ENCODE measurements at regions not wholly inside any gene's neighbourhood (a gene's known extent, or its start where the extent isn't known, plus 50 kb on each side); places are given as distances from the start of the nearest gene placed in this dataset.

DNA sequence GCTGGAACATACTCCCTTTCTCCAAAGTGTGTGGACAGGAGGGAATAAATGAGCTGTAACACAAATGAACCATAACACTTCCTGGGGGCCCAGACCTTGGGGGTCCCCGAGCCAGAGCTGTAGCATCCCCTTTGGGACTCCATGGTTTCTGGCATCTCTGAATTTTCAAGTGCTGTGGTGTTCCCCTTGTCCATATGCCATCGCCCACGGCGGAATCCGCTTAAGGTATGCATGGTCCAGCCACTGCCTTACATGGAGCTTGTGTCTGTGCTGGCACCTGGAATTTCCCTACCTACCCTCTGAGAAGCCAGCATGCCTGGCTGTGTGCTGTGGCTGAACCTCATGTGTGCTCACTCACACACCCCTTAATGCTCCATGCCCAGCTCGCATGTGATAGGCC is 943.6 kb downstream of the SLITRK1 start:
- no peak for DNase-seq

DNA sequence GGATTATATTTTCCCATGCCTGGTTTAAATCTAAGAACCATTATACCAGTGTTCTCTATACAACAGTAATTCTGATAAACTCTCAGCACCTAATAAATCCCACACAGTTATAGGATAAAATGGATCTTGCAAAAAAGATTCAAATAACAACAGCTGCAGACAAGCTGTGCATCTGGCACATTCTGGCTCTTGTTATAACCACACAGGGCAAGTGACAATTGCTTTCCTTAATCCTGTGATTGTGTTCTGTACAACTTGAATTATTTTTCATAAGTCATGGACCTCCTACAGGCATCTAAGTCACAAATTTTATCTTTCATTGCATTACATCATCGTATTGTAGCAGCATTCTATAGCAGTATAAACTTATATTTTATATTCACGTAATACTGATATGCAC is 948.3 kb downstream of the SLITRK1 start:
- DNase-seq, result no peak

DNA sequence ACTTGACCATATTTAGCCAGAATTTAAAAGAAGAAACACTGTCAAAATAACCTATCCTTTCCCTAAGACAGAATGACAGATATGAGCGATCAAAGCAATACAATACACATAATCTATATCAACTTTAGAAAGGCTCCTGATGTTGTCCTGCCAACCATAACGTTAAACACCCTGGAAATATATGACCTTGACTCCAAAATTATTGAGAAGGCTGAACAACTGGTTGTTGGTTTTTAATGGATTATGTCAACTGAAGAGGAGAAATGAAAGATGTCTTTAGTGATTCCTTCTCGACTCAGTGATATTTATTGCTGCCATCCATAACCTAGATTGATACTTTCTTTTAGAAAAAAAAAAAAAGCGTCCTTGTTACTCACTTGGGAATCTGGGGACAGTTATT is 957.2 kb downstream of the SLITRK1 start:
- DNase-seq, result no peak

DNA sequence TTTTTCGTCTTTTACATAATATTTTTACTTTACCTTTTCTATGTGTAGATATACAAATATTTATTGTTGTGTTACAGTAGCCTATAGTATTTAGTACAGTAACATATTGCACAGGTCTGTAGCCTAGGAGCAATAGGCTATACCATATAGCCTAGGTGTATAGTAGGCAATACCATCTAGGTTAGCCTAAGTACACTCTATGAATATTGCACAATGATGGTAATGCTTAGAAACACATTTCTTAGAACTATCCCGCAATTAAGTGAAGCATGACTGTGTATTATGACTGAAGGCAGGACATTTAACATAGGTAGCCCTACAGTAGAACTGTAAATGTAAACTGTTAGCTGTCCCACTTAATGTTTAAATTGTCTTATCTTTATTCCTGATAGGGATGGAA is 964.3 kb downstream of the SLITRK1 start:
- no peak for DNase-seq

DNA sequence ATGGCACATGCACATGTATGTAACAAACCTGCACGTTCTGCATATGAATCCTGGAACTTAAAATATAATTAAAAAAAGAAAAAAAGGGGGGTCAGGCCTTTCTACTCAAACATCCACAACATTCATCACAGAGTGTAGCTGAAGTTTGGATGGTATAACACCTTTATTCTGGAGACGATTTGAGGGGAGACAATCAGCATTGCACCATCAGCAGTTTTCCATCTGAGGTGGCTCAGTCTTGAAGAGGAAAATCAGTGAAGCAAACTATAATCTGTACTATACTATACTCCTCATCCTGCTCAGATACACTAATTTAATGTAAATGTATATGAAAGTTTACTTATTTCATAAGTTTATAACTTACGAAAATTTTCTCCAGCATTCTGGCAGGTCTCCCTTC is 969.7 kb downstream of the SLITRK1 start:
- no peak for DNase-seq

DNA sequence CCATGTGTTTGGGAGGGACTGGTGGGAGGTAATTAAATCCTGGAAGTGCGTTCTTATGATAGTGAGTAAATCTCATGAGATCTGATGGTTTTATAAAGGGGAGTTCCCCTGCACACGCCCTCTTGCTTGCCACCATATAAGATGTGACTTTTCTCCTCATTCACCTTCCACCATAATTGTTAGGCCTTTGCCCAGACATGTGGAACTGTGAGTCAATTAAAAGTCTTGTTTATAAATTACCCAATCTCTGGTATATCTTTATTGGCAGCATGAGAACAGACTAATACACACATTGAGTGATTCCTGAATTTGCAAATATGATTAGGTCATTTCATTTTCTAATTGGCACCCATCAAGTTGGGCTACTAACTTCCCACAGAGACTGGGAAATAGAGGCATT is 977.2 kb downstream of the SLITRK1 start:
- no peak for DNase-seq

DNA sequence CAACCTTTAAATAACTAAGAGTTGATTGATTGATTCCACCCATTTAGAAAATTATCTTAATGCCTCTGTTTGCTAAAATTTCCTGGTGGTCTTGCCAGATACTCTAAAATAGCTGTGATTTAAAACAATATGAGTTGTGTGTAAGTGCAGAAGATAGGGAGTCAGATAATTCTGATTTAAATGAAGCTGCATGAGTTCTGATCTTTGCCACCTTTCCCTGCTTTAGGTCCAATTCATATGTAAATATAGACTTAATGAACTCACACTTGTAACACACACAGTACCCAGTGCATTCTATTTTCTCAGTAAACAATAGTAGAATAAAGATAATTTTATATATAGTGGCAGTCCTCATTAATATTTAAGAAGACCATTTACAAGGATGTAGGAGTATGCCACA is 981.8 kb downstream of the SLITRK1 start:
- DNase-seq, result no peak

DNA sequence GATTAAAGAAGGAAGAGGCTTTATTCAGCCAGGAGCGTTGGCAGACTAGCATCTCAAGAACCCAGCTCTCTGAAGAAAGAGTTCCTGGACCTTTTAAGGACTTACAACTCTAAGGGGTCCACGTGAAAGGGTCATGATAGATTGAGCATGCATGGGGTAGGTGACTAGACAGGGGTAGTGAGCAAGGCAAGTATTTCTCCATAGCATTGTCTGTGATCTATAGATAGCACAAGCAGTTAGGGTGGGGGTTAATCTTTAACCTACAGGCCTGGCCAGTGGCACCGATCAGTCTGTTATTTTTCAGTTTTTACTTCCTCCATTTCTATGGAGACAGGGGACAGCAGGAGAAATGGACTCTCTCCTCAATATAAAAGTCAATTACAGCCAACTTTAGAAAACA is 983.7 kb downstream of the SLITRK1 start:
- no peak for DNase-seq

DNA sequence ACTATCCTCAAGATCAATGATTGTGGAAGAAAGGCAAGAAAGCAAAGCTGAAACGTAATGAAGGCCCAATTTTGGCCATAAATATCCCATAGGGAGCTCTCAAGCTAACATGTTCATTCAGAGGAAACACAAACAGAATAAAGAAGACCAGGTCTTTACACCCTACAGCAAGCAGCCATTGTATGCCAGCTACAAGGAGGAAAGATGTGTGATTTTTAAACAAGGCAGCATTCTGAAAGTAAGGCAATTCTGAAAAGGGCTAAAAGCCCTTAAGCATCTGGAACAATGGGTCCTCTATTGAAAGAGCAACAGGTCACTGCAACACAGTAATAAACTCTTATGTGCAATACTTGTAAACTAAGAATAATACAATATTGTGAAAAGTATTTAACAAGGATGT is 1002.4 kb downstream of the SLITRK1 start:
- DNase-seq, result no peak

DNA sequence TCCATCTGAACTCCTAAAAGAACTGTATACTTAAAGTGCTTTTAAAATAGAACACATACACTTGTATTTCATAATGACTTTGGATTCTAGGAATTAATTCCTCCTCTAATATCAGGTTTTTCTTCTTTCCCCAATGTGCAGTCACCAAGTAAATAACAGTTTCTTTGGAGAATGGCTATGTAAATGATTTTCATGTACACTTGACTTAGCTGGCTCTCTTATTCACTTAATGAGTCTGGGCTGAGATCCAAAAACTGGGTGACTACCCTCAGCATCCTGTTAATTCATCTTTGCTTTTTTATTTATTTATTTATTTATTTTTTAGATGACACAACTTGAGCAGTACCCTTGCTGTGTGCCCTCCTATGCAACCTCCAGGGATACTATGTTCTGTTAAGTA is 1003.7 kb downstream of the SLITRK1 start:
- DNase-seq, result no peak

DNA sequence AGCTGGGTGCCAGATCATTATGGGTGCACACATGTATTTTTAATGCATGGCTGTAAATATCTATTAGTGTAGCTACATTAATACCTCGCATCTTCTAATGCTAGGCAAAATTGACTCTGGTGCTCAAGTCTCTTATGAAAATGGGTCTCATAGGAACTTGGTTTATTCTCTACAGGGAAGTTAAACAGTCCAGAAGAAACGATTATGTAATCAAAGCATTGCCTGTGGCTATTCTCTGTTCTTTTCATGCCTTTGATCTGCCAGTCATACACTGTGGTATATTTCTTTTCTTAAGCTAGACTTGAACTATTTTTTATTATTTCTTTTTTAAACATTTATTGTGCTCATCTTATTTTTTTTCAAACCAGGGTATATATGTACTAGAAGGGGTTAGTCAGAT is 1015.0 kb downstream of the SLITRK1 start:
- DNase-seq, result no peak

DNA sequence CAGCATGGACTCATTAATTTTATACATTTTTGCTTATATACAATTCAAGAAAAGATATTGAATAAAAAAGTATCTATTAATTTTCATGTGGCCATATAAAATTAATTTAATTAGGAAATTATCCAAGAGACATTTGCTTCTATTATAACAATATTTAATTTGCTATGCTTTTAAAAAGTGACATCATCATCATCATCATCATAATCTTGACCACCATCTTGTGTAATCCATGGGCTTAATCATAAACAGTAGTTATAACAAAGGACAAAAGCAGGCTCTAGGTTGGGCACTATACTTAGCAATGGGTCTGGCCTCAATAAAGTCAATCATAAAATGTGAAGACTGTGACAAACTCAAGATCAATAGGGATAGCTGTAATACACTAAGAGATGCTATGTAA is 1031.6 kb downstream of the SLITRK1 start:
- no peak for DNase-seq

DNA sequence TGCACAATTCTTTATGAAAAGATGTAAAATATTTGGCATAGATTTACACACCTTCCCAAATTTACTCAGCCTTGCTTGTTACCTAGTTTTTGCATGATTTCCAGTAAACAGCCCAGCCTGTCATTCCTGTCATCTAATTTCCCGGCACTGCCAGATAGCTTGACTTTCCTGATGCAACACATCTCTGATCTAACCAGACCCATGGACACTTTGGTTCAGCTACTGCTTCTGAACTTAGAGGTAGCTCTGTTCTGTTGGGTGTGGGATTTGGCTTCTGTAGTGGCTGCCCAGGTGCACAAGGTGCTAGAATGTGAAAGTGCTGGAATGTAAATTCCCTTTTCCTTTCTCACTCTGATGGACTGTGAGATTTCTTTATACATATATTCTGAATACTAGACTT is 1033.5 kb downstream of the SLITRK1 start:
- DNase-seq, result no peak

DNA sequence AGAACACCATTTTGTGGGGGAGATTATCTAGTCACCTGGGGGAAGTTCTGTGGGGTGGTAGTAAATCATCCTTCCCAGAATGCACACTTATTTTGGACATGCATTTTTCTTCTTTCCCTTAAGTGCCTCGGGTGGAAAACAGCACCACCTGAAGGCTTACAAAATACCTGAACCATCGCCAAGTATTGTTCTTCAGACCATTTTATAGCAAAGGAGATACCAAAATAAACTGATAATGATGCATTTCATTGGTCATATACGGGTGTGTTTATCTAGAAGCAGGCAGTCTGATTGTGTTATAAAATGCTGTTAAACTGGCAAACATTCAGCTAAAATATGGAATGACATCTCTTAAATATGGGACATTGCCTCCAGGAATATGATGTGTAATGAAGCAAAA is 1034.7 kb downstream of the SLITRK1 start:
- no peak for DNase-seq

DNA sequence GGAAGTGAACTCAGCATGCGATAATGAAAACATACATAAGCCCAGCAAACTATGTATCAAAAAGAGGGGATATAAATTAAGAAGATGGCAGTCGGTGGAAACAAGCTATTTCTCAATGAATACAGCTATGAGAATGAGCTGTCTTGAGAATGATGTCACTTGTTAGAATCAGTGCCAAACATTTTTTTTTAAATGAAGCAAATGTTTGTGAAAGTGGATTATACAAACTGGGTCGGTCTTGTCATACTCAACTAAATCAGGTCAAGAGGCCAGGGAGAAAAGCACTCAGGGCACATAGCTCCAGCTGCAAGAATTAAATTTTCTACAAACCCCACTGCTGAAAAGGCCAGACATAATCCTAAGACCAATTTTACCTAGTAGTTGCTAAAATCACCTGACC is 1048.4 kb downstream of the SLITRK1 start:
- DNase-seq, result no peak

DNA sequence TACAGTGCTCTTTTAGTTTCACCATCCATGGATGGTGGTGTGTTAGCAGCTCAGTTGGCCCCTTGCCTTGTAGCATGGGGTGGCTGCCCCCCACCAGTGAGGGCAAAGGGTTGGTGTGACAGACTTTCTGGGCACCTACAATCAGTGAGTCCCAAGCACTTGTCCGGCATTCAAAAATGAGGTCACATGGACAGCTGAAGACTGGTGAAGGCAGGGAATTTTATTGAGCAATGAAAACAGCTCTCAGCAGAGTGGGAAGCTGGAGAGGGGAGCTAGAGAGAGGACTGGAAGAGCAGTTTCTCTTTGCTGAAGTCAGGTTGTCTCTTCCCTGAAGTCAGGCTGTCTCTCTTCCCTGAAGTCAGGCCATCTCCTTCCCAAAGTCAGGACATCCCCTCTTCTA is 1053.2 kb downstream of the SLITRK1 start:
- no peak for DNase-seq

DNA sequence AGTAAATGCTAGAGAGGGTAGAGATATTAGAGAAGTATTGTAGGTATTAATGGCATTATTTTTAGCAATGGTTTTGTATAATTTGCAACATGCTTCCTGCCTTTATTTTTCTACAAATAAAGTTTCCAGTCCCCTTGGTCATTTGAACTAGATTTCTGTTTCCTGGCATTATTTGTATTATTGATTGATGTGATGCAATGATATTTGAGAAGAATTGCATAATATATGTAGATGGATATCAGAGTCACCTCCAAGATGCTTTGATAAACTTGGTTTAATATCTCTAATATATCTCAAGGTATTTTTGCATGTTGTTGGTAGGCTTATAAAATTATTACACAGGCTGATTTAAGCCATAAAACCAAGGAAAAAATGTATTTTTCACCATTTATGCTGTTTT is 1054.5 kb downstream of the SLITRK1 start:
- DNase-seq, result no peak

DNA sequence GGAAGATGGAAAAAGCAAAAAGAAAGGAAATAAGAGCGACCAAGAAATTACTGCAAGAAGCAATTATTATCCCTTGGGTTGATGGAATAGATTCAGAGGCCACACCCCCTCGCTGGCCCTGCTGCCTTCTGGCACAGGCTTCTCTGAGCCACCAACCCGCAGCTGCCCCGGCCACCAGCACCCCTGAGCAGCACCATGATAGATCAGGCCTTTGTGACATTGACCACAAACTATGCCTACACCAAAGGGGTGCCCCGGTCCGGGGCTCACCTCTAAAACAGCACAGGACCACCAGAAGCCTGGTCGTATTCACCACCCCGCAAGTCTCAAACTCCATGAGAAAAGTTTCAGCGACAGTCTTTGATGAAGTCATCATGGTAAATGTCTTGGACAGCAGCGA is 1059.3 kb downstream of the SLITRK1 start:
- no peak for DNase-seq

DNA sequence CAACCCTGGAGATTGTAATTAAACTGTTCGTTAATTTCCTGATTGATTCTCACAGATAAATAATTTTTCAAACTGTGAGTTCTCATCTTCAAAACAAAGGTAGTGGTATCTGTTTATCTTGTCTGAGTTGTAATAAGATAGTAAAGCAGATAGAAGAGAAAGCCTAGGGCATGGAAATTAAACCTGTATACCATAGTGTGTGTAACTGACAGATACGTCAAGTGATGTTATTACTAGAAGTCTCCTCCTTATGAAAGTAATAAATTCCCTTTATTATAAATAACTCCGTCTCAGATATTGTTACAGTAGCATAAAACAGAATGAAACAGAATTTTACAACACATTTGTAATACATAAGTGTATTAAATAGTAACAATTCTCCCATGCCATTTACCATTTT is 1065.1 kb downstream of the SLITRK1 start:
- DNase-seq, result no peak

DNA sequence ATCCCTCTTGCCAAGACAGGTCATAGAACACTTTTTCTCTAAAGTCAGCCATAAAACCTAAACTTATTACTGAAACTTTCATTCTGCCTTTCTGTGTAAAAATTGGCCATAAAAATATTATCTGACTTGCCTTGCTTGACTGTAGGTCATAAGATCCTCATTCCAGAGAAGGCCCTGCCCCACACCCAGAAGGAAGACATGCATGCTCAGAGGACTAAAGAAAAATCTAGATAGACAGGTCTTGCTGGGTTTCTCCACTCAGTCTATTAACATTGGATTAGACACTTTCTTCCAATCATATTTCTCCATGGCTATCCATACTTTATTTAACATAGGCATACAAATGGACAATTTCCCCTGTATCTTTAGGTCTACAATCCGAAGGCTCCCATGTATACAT is 1066.5 kb downstream of the SLITRK1 start:
- DNase-seq, result no peak

DNA sequence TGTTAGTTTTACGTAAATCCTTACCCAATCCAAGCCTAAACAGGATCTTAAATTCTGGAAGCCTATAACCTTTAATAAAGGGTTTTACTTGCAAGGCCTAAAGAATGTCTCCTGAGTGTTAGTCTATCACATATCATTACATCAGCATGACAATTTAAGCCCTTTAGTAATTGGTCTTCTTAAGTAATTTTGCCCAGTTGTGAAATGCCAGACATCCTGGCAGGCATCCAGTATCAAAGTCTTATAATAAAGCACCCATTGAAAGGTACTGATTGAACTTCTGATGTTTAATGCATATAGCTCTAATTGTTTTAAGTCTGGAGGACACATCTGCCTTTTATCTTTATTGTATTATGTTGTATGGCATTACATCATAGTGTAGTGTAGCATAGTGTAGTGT is 1078.9 kb downstream of the SLITRK1 start:
- no peak for DNase-seq

DNA sequence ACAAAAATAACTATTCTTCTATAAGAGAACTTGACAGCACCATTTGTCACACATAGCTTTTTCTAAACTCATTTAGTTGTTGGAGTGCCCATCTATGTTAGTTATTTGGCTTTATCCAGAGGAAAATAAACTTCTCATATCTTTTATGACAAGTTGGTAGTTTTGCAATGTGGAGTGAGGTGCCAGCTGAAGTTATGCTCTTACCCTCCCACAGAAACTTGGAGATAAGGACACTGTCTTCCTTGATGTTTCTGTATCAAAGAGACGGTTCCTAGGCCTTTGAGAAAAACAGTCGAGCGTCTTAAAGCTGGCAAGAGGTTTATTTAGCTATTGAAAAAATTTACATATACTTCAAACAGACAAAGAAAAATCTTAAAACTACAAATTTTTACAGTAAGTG is 1079.7 kb downstream of the SLITRK1 start:
- no peak for DNase-seq

DNA sequence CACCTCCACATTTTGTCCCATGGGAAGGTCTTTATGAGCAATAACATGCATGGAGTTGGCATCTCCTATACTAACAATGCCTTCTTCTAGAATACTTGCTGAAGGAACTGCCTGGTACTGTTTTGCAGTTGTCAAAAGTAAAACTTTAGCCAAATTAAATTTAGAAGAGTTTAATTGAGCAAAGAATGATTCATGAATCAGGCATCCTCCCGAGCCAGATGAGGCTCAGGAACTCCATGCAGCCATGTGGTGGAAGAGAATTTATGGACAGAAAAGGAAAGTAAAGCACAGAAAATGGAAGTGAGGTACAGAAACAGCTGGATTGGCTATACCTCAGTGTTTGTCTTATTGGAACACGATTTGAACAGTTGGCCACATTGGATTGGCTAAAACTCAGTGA is 1081.9 kb downstream of the SLITRK1 start:
- no peak for DNase-seq

DNA sequence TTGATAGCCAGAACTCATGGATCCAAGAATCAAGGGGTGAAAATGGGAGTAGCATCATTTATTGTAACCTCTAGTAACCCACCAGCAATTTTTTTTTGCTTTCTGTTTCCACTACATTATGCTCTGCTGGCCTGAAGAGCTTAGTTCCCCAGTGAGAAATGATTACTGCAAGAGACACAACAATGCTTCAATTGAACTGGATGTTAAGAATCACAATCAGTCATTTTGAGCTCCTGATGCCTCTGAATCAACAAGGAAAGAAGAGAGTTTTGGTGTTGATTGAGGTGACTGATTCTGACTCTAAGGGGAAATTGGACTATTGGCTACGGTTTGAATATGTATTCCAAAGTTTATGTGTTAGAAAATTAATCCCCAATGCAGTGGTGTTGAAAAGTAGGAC is 1084.4 kb downstream of the SLITRK1 start:
- no peak for DNase-seq

DNA sequence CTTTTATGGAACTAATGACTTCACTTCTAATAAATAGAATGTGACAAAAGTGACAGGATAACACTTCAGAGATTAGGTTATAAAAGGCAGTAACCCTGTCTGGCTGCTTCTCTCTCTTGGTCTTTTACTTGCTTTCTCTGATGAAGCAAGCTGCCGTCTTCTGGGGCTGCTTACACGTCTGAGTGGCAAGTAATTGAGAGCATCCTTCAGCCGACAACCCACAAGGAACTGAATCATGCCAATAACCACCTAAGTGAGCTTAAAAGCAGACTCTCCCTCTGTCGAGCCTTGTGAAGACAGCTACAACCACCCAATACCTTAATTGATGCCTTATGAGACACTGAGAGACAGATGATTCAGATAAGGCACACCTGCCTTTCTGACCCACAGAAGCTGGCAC is 1091.2 kb downstream of the SLITRK1 start:
- no peak for DNase-seq

DNA sequence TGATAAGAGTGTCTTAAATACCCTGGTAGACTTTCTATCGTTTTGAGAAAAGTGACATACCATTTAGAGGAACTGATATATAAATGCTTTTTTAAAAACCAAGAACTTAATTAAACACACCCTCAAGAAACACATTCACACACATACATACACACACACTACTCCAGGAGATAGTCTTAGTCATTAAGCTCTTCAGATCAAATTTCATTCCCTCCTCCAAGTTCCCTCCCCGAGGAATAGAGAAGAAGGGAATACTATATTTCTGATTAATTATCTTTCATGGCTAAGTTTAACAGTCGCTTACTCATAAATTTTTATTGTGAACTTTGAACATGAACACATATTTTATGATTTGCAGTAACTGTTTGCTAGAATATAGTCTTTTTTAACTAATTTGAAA is 1109.5 kb downstream of the SLITRK1 start:
- no peak for DNase-seq
